ENCODE measurements at regions not wholly inside any gene's neighbourhood (a gene's known extent, or its start where the extent isn't known, plus 50 kb on each side); places are given as distances from the start of the nearest gene placed in this dataset.

GRCh38 chrX:112520124-112520523 lies 159.6 kb downstream of the LHFPL1 start:
- ChIA-PET POLR2A (ENCODE audit: unreplicated experiment) (no interaction called here), CTCF (no interaction called here)
- no peaks in the 10 kb centered on the region for H3K9me2 ChIP-seq (ENCODE audit: insufficient read depth)
- H3K79me2 ChIP-seq (ENCODE audit: low read depth): no peaks in the 10 kb centered on the region
- no peaks in the 10 kb centered on the region for H3K4me1 ChIP-seq (replicated peaks; ENCODE audit: insufficient read depth)
- no peaks in the 10 kb centered on the region for H4K20me1 ChIP-seq (ENCODE audit: insufficient read depth)
- H3K36me3 ChIP-seq (ENCODE audit: low read depth): no peaks in the 10 kb centered on the region
- no peak for TF ChIP-seq CTCF (conservative IDR thresholded peaks at IDR 0.05)
- no peak for TF ChIP-seq EZH2 (IDR thresholded peaks at IDR 0.05; ENCODE audit: low read depth)
- H3K4me2 ChIP-seq: no peak overlapping the region
- H3F3A ChIP-seq (ENCODE audit: insufficient read depth, low read depth): no peaks in the 10 kb centered on the region
- H3K27me3 ChIP-seq (ENCODE audit: insufficient read depth, low read depth): no peaks in the 10 kb centered on the region
- intact Hi-C loops (cut with micrococcal nuclease; ENCODE audit: unreplicated experiment): no loop called here
- no TSS peak for BruUV-seq (replicated peaks)
- DNase-seq: no peak
- no peaks in the 10 kb centered on the region for H3K9me3 ChIP-seq (ENCODE audit: insufficient read depth, low read depth)
- no peak overlapping the region for H3K27ac ChIP-seq
- H2AFZ ChIP-seq: no peak overlapping the region
- H3K4me3 ChIP-seq: no peak overlapping the region

- H3K27me3 ChIP-seq (ENCODE audit: insufficient read depth, low read depth): no peaks in the 10 kb centered on the region
- H3K9me2 ChIP-seq (ENCODE audit: insufficient read depth): no peaks in the 10 kb centered on the region
- no peaks in the 10 kb centered on the region for H3F3A ChIP-seq (ENCODE audit: insufficient read depth, low read depth)
- peak overlapping the region; percentile 46; the same call in 1 of the 2 replicates for H3K4me2 ChIP-seq
- H3K27ac ChIP-seq: no peak overlapping the region
- TF ChIP-seq EZH2 (IDR thresholded peaks at IDR 0.05; ENCODE audit: low read depth): no peak
- no peak for TF ChIP-seq CTCF (conservative IDR thresholded peaks at IDR 0.05)
- H4K20me1 ChIP-seq (ENCODE audit: insufficient read depth): no peaks in the 10 kb centered on the region
- H3K36me3 ChIP-seq (ENCODE audit: low read depth): no peaks in the 10 kb centered on the region
- no peaks in the 10 kb centered on the region for H3K4me1 ChIP-seq (replicated peaks; ENCODE audit: insufficient read depth)
- CTCF ChIA-PET: no interaction called here
- no TSS peak for BruUV-seq (replicated peaks)
- H2AFZ ChIP-seq: no peak overlapping the region
- no peak for DNase-seq
- POLR2A ChIA-PET (ENCODE audit: unreplicated experiment): no interaction called here
- H3K79me2 ChIP-seq (ENCODE audit: low read depth): no peaks in the 10 kb centered on the region
- H3K4me3 ChIP-seq: 0 out of 2 replicates have a peak overlapping the region, but pooled peaks have one; percentile 8
- intact Hi-C loops (cut with micrococcal nuclease; ENCODE audit: unreplicated experiment): loop anchor here (5.0 kb wide), 1 partner anchor 429 kb away; no protein-coding TSS in a partner anchor
- no peaks in the 10 kb centered on the region for H3K9me3 ChIP-seq (ENCODE audit: insufficient read depth, low read depth)
Observed at GRCh38 chrX:112513154-112513553, 166.6 kb downstream of the LHFPL1 start.

GRCh38 chrX:112512509-112512908 lies 167.2 kb downstream of the LHFPL1 start:
- peak in 1 of 2 experiments; percentile 2 for DNase-seq
- CTCF ChIA-PET: no interaction called here

More at GRCh38 chrX:112512509-112512908, 167.2 kb downstream of the LHFPL1 start:
- POLR2A ChIA-PET (ENCODE audit: unreplicated experiment): no interaction called here
- H3K79me2 ChIP-seq (ENCODE audit: low read depth): no peaks in the 10 kb centered on the region
- H3K4me1 ChIP-seq (replicated peaks; ENCODE audit: insufficient read depth): no peaks in the 10 kb centered on the region
- no peaks in the 10 kb centered on the region for H3K9me3 ChIP-seq (ENCODE audit: insufficient read depth, low read depth)
- intact Hi-C loops (cut with micrococcal nuclease; ENCODE audit: unreplicated experiment): loop anchor here (5.0 kb wide), 1 partner anchor 430 kb away; no protein-coding TSS in a partner anchor
- BruUV-seq (replicated peaks): no TSS peak
- H3K4me2 ChIP-seq: no peak overlapping the region
- TF ChIP-seq EZH2 (IDR thresholded peaks at IDR 0.05; ENCODE audit: low read depth) (no peak), CTCF (conservative IDR thresholded peaks at IDR 0.05) (no peak; the same call in 1 of the 2 replicates)
- H3F3A ChIP-seq (ENCODE audit: insufficient read depth, low read depth): no peaks in the 10 kb centered on the region
- no peak overlapping the region for H2AFZ ChIP-seq
- no peaks in the 10 kb centered on the region for H3K27me3 ChIP-seq (ENCODE audit: insufficient read depth, low read depth)
- H3K36me3 ChIP-seq (ENCODE audit: low read depth): no peaks in the 10 kb centered on the region
- H3K4me3 ChIP-seq: no peak overlapping the region
- no peaks in the 10 kb centered on the region for H3K9me2 ChIP-seq (ENCODE audit: insufficient read depth)
- no peak overlapping the region for H3K27ac ChIP-seq
- no peaks in the 10 kb centered on the region for H4K20me1 ChIP-seq (ENCODE audit: insufficient read depth)
